AG08395 (cell line): ENCODE measurements at regions not wholly inside any gene's neighbourhood (a gene's known extent, or its start where the extent isn't known, plus 50 kb on each side); places are given as distances from the start of the nearest gene placed in this dataset.
A peak's percentile ranks its signal among the peaks of the same experiment; 100 is the strongest.

ENCODE experiments used
- DNase-seq: peaks from one replicate; pipeline ENCODE4 v3.0.0; 2012; ENCODE audit warnings: mixed read lengths, low spot score

DNA sequence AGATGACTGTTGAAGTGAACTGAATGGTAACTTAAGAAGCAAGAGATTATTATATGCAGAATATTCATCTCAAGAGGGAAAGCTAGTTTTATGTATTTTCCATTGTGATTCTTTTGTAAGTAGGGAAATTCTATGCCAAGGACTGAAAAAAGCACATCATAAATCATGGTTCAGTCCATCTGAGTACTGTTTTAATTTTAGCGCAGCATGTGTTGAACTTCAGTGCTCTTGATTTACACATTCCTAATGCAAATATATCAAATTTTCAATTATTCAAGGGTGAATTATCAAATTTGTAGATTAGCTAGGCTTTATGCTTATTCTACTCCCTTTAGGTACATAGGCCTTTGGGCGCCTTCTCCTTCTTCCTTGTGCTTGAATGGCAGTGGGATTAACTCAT is 50.3 kb upstream of the TCF12 start:
- DNase-seq, result no peak

DNA sequence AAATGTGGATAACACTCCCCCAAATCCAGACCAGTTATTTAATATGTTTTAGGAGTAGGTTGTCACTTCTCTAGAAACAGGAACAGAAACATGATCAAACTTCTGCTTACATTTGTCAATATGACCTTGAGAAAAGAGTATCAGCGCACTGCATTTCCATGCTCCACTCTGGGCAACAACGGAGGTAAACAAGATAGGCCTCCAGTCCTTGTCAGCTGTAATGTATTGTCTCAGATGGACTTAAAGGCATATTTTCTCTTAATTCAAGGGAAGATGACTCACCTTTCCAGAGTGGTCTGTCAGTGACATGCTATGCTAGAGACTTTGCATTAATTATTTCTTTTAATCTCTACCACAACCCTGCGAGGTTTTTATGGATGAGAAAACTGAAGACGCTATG is 51.6 kb upstream of the TCF12 start:
- no peak for DNase-seq

DNA sequence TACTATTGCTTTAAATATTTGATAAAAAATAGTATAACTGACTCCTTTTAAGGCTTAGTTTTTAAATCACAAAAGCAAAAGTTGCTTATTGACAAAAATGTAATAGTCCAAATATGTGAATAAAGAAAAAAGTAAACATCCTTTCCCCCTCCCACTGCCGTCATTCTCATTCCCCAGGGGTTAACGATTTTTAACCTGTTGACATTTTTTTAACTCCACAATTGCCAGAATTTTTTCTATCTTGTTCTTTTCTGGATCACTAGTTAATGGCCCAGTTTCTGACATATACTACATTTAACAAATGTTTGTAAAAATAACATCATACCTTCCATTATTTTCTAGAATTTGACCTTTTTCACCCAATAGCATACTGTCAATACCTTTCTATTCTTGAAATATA is 60.6 kb upstream of the TCF12 start:
- DNase-seq, result no peak

DNA sequence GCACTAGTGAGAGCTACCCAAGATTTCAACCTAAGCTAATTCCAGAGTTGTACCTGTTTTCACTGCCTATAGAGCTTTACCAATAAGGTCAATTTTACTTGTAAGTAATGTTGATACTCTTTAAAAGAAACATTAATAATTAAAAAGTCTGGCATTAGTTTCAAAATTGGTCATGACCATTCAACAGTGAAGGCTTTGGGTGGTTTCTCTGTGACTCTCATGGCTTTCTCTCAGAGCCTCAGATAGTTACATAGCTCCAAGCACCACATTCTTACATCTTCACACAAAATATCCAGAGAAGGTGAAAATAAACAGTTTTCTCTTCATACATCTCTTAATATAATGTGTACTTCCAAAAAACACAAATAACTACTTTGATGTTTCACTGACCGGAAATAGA is 61.5 kb upstream of the TCF12 start:
- DNase-seq, result no peak

DNA sequence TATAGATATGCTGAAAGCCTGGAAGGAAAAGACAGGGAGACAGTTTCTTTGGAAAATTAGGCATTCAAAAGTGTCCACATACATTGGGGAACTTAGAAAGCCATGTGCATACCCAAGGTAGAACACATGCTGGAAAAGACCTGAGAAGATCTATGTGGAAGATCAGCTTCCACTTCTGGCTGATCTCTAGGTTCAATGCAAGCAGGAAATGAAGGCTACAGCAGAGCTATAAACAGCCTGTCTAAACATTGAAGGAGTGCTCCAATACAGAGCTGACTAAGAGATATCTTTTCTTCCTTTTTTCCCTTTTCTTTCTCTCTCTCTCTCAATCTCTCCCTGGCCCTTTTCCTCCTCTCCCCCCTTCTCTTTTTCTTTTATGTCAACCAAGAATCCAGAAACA is 73.6 kb upstream of the TCF12 start:
- no peak for DNase-seq

DNA sequence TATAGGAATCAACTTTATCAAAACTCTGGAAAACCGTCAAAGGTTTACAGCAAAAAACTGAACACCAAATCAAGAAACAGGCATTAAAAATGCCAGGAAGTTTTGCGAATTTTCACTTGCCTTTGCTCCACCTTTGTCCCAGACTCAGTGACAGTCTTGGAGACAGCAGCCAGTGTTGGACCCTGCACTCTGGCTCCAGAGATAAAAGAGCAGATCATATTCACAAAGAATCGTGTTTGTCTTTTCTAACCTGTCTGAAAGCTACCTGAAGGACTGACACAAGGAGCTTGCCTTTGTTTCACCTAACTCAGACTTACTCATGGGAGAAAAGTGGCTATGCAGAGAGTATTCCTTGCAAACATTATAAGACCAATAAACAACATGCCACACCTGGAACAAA is 74.0 kb upstream of the TCF12 start:
- no peak for DNase-seq

DNA sequence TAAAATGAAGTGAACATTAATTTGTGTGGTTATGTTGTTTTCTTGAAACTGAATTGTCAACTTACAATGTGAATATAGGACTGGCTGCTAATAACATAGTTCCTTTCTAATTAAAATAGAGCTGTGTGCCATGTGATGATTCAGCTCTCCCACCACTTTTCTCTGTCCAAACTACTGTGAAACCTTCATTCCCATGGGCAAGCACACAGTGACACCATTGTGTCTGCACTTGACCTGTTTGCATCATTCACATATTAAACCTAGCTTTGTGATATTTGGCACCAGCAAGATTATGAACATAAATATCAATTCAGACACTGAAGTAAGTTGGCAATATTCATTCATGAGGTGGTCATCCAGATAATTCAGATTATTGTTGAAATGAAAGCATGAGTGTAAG is 78.8 kb upstream of the TCF12 start:
- no peak for DNase-seq

DNA sequence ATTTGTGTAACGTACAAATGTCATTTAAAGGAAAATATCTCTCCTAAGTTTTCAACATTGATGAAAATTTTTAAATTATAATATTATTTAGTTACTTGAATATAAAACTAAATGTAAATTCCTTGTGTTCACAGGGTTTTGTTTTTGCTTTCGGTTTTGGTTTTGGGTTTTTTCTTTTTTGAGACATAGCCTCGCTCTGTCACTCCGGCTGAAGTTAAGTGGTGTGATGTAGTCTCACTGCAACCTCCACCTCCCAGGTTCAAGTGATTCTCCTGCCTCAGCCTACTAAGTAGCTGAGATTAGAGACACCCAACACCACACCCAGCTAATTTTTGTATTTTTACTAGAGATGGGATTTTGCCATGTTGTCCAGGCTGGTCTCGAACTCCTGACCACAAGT is 79.3 kb upstream of the TCF12 start:
- DNase-seq, result no peak

DNA sequence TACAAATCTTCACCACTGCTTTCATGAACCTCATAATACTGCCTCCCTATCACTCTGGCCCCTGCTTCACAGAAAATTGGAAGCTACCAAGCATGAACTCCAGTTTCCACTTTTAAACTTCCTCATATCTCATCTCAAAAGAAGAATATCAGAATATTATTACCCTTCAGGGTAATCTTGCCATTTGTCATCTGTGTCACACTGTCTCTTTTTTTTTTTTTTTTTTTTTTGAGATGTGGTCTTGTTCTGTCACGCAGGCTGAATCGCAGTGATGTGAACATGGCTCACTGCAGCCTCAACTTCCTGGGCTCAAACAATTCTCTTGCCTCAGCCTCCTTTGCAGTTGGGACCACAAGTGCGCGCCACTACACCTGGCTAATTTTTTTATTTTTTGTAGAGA is 80.4 kb upstream of the TCF12 start:
- no peak for DNase-seq

DNA sequence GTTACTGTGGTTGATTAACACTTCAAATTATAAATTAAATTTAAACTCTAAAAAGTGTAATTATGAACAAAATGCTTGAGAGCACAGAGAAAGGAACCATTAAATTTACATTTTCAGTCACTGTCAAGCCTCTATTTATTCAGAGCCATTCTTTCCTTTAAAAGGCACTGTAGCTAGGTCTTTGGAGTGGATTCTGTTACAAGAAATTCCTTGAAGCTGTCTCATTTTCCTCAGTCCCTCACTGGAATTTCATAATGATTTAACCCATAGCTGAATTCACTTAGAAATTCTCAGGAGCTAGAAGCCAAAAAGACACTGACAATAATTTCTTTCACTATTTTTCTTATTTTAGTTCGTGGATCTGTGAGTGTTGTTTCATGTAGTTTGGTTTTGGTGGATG is 81.2 kb upstream of the TCF12 start:
- peak; percentile 50 for DNase-seq

DNA sequence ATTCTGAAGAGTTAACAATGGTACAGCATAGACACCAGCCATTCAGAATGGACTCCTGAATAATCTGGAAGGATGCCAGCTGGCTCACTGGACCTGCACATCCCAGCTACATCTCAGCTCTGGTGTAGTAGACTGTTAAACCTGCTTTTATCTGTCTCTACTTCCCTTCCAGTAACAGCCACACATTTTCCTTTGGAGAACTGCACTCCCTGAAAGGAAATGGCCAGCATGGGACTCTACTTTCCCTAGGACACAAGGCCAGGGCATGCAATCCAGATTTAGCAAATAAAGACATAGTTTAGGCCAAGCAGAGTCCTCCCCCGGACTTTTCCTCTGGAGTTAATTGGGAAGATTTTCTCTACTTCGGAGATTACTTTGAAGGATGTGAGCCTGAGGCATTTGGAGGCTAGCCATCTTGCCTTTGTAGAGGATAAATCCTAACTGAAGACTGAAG is 82.7 kb upstream of the TCF12 start:
- peak; percentile 18 for DNase-seq

DNA sequence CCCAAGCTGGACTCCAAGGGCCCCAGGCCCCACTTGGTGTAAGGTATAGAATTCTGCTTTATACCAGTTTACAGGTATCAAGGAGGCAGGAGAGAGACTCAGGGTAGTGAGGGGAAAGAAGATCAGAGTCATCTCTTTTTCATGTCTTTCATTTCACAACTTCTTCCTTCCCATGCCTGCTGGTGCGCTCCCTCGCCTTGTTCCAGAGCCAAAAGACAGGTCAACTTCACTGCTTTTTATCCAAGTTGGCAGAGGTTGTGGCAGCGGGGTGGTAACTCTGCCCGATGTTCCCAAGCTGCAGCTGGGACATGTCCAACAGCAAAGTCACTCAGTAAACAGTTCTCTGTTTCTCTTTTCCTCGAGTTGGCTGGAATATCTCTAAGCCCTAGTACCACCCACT is 86.3 kb upstream of the TCF12 start:
- peak; percentile 24 for DNase-seq

DNA sequence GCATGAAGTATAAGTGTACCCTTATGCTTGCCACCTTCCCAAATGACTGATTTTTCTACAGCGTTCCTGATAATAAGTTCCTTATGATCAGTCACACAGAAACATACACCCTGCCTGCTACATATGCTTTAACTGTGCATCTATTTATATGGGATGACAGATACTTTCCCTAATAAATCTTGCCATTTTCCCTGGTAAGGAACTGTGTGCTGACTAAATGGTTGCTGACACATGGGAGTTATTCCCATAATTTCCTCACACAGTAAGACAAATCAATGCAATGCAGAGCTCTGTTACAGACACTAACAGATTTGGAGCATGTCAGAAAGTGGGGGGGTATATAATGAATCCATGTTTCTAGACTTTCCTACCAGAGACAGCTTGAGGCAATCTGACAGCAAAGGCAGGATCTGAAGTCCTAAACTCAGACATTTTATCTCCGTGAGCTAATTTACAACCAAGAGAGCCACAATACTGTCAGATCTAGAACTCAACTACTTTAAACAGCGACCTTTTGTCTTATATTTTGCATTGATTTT is 86.9 kb upstream of the TCF12 start:
- DNase-seq, result peak; percentile 16

DNA sequence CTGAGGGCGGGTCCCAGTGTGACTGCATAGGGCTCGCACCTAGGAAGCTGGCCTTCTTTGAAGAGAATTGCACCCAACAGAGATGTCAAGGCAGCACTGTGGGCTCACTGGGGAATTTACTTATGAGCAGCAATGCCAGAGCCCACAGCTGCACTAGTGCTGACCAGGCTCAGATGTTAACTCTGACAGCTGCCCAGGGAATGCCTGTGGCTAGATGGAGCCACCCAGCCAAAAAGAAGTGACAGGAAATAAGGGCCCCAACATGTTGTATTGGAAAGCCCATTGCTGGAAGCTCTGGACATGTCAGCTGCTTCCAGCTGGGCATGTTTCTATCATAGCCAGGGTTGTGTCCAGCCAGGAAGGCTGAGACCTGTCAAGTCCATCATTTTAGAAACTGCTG is 90.9 kb upstream of the ZNF280D start:
- peak; percentile 22 for DNase-seq

DNA sequence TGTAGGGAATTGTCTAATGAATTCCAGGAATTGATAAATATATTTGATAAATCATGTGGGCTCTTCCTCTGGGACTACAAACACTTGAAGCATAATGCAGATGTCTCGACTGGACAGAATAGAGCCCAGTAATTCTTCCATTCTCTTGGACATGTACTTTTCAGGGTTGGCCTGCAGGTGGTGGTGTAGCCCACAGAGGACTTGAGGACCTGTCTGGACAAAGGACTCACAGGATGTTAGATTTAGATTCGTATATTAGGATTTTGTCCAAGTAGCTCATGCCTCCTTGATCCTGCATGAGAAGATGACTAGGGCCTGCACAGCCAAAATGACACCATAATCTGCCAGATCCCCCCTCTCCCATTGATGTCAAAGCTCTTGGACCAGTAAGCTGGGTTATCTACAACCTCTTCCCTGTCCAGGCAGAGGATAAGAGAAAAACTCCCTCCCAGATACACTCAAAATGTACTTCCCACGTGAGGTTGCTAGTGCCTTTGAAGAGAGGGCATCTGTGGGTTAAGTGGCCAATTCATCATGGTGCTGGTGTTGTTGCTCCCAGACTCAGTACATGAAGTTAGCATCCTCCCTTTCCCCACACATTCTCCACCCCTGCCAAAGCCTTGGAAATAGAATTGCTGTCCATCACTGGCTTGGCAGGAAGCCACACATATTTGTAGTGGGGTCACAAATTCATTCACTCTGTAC is 88.6 kb upstream of the ZNF280D start:
- DNase-seq, result peak; percentile 77

DNA sequence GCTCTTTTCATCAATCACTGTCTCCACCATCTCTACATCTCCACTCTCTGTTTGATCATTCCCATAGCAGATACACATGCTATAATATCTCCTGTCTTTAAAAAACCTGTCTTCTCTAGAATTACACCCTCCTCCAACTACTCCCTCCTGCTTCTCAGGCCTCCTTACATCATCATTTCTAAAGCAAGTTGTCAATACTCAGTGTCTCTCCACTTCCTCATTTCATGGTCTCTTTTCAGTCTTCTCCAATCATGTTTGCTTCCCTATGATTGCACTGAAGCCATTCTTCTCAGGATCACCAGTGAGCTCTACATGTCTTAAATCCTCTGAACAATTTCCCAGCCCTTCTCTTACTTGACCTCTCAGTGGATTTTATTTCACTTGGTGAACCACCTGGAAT is 87.0 kb upstream of the ZNF280D start:
- no peak for DNase-seq

DNA sequence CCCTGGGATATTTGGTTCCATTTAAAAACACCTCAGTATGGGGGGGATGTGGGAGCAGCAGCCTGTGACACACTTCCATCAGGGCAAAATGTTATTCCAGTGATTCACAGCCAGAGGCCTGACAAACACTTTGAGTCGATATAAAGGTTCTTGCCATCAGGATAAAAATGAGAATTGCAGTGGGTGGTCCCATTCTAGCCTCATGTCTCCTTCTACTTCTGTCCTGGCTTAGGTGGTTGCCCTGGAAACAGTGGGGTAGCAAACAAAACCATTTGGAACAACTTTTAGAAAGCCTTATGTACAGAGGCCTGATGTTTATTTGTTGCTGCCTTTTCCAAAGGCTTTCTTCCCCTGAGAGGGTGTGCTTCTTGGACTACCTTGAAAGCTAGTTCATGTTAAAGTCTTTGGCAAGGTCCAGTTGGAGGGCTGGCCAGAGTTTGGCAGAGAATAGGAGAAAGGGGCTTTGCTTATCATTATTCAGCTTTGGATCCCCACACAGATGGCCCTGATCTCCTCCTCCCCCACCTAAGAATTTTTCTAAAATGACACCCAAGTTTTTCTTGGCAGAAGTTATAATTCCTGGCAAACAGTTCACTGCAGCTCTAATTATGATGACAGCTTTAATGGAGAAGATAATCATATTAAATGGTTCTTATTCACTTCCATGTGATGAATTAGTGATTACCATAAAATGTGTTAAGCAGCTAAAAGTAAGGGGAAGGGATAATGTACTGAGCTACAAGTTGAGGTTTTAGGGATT is 84.2 kb upstream of the ZNF280D start:
- DNase-seq, result peak; percentile 41

DNA sequence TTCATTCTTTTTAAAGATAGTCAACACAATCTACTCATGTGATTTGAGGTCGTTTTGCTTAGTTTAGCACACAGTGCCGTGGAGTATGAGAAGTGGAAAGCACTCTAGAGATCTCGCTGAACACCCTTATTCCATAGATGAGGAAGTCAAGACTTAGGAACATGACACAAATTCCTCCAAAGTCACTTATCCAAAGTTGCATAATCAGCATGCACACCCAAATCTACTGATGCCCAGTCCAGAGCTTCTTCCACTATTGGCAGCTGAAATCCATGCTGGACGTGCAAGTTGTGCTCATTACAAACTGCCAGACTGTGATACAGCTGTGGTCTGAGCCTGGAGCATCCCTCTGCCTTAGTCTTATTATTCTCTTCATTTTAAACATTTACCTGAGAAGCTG is 83.5 kb upstream of the ZNF280D start:
- DNase-seq, result no peak

DNA sequence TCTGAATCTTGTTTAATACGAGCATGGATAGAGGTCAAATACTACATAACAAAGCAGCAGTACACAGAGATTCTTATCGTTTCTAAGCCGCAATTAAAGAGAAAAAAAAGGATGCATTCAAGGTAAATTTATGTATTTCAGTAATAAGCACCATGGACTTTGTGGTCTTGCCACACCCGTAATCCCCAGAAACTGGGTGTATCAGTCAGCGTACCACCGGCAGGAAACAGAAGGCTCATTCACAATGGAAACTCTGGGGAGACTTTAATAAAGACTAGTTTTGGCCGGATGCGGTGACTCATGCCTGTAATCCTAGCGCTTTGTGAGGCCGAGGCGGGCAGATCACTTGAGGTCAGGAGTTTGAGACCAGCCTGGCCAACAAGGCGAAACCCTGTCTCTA is 81.9 kb upstream of the ZNF280D start:
- no peak for DNase-seq

DNA sequence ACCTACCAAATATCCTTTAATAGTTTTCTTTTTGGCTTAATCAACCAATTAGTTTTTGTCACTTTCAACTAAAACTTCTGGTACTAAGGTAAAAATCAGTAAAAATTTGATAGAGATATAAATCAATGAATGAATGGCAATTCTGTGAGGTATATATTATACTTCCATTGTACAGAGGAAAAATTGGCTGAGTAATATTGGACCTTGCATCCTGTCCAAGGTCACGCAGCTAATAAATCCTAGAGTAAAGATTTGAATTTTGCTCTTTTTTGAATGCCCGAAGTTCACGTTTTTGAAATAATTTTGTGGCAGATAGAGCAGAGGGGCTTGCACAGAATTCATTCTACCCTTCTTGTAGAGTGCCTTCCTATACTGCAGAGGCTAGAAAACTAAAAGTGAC is 81.1 kb upstream of the ZNF280D start:
- DNase-seq, result no peak

DNA sequence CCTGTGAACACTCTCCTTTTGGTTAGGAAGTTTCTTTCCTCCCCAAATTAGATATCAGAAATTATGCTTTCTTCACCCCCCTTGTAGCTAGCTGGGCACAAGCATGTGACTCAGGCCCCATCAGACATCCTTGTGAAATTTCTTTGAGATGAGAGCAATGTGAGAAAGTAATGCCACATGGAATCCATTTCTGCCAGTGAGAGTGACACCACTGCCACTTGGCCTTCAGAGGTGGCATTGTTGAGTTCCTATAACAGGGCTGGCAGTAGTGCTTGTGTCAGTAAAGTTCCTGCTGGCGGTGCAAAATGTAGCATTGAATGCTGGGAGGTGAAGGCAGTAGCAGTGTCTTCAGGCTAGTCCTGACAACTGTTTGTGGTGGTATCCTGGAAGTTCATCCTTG is 80.7 kb upstream of the ZNF280D start:
- peak; percentile 38 for DNase-seq

DNA sequence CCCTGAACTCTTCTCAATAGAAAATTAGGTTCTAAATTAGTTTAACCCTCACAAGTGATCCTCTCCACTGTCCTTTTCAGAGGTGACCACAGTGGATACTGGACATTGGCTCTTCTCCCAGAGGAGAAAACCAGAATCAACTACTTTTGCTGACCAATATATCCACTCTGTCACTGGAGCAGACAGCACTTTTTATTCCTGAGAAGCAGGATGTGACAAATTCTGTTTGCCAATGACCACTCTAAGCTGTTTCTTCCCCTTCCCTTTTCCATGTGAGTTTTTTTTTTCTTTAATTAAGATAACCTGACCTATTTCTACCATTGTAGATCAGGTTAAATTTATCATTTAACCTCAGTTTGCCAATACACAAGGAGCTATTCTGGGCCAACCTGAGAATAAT is 79.7 kb upstream of the ZNF280D start:
- DNase-seq, result no peak

DNA sequence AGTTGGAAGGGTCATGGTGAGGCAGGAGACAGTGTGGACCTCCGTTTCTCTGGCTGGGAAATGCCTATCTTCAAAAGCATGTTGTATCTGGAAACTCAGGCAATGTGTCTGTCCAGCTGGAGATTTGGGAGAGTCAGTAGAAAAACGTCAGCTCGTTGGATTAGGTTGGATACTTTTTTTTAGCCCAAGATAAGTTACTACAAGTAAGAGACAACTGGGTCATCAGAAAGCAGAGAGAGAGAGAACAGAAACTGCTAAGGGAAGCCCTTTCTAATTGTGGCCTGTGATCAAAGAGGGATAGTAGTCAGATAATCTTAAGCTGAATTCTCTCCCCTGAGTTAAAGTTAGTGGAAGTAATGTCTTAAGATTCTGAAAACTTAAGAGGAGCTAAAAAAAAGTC is 78.9 kb upstream of the ZNF280D start:
- DNase-seq, result no peak

DNA sequence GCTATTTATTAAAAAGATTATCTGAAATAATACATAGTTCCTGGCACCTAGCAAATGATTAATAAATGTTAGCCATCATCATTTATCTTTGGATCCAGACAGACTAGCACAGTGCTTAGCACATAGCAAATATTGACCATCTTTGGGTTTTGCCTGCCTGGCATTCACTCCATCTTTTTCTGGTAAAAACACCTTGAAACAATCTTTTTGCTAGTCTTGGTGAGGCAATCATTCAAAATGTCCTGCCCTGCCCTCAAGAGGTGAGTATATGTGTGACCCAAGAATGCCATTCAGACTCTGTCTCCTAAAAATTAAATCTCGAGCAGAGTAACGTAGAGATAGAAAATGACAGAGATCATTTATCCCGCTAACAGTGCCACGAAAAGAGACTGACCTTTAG is 78.3 kb upstream of the ZNF280D start:
- no peak for DNase-seq
